Fibroblast of the conjunctiva (primary cell): ENCODE measurements at regions not wholly inside any gene's neighbourhood (a gene's known extent, or its start where the extent isn't known, plus 50 kb on each side); places are given as distances from the start of the nearest gene placed in this dataset.
"Not testable (repeated sequence)": the region's sequence is repeated elsewhere in the genome, so short reads cannot be mapped to it uniquely, and the experiment has no call there.

Source experiments
- DNase-seq: peaks from one replicate; pipeline ENCODE4 v3.0.0-alpha.2; 2010; ENCODE audit warnings: low read depth

DNA sequence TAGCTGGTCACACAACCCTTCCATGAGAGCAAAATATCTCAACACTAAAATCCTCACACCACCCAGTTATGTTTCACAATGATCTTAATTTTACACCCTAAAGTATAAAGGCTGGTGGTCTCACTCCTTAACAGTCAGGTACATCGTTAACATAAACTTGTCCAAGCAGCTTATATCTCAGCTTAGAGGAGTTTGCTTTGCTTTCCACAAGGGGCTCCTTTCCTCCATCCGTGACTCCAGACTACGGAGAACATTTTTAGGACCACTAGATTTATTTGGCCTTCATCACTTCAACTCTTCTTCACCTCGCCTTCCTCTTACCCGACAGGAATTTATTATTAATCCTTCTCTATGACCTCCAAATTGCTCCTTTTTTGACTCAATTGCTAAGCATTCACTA is 1014.1 kb upstream of the NUDT12 start:
- DNase-seq, result no peak

DNA sequence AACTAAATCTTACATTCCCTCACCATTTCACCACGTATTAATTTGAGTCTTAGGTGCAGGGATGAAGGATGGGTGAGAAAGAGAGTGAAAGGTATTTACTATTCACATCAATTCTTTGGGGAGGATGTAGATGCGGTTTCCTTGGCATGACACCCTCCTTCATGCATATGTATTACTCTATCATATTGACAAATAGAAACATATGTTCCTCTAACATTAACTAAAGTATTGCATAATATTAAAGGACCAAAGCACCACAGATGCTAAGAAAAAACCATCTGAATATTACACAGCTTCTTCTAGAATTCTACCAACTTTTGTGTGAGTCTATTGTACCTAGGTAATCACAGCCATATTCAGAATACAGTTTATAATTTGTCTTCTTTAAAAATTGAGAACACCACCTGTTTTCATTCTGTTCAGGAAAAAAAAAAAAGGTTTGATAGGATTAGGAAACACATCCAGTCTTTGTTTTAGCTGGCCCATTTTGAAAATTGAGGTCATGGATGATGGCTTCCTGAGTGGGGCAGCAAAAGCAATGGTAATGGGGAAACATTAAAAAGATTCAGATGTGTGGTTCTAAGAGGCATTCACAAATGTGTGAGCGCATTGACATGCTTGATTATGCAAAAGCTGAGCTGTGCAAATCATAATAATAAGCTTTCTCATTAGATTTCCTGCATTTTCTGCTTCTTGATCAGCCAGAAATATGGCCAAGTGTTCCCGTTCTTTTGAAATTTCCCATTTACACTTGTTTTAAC is 1011.5 kb upstream of the NUDT12 start:
- DNase-seq, result no peak

DNA sequence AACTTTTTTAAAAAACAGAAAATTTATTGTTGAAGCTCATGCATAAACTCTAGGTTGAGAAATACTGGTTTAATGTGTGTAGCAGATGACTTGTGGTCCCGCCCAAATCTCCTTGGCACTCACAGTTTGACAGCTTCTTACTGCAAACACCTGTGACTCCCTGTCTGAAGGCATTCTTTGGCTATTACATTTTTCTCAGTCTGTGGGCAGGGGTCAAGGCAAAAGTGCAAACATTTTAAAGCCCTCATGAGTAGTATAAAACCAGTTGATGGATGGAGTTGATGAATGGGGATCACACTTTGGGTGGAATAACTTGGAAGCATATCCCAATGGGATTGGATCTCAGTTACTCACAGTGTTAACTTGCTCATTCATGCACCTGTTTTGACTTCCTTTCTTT is 1007.0 kb upstream of the NUDT12 start:
- no peak for DNase-seq

DNA sequence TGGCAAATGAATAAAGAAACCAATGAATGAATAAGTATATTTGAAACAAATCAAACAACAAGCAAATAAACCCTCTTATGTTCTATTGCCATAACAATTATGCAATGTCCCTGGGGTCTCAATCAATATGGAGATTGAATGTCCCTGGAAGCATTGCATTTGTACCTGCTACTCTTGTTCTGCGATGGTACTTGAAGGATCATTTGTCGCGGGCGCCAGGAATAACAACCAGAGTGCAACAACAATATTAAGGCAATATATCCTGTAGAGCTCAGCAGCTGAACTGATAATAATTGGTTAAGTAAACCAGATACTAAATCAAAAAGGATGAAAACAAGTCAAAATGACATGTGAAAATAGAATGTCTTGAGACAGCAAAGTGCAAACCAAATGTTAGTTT is 1001.9 kb upstream of the NUDT12 start:
- no peak for DNase-seq

DNA sequence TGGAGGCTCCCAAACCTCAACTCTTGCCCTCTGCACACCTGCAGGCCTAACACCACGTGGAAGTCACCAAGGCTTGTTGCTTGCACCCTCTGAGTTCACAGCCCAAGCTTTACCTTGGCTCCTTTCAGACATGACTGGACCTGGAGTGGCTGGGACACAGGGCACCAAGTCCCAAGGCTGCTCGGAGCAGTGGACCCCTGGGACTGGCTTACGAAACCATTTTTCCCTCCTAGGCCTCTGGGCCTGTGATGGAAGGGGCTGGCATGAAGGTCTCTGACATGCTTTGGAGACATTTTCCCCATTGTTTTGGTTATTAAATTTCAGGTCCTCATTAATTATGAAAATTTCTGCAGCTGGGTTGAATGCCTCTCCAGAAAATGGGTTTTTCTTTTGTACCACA is 994.4 kb upstream of the NUDT12 start:
- DNase-seq, result no peak

DNA sequence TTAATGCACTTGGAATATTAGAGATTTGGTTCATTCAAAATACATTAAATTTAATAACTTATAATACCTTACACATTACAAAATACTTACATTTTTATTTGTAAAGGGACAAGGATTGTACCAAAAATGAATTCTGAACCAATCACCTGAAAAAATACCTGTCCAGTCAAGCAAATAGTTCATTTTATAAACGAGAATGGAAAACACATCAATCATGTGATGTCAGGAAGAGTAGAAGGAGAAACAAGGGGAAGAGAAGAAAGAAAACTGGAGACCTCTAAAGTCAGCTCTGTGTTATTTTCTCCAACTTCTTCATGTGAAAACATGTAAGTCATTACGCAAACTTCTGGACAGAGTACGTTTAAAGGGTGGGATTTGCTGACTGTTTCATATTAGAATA is 989.0 kb upstream of the NUDT12 start:
- no peak for DNase-seq

DNA sequence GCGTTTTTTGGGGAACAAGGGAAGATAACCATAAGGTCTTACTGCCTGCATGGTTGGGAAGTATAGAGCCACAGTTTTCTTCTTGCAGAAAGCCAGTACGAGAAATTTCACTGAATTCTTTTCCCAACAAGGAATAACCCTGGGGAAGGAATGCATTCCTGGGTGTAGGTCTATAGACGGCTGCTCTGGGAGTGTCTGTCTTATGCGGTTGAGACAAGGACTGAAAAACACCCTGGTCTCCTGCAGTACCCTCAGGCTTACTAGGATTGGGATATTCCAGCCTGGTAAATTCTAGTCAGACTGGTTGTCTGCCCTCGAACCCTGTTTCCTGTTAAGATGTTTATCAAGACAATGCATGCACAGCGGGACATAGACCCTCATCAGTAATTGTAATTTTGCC is 984.3 kb upstream of the NUDT12 start:
- not testable (repeated sequence) for DNase-seq

DNA sequence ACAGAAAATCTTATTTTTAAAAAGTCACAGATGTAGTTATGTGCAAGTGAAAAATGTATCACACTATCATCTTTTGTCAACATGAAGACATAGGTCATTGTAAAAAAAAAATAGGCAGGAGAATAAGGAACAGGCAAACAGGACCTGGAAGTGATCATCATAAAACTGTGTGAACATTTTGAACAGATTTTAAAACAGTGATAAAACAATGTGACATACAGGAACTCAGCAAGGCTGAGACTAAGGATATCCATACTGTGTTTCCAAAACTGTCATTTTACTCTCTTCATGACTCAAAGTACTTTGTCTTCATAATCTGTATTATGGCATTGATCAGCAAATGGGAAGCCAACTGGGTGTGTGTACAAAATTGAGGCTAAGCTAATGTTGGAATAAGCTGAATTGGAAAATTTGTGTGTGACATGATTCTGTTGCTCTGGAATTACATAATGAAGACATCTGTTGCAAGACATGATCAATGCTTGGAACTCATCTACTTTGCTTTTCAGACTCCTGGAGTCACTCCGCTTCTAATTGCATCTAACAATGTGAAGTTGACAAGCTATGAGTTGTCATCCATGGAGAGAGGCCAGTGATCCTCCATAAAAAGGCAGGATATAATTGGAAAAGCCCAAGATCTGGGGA is 978.7 kb upstream of the NUDT12 start:
- no peak for DNase-seq

DNA sequence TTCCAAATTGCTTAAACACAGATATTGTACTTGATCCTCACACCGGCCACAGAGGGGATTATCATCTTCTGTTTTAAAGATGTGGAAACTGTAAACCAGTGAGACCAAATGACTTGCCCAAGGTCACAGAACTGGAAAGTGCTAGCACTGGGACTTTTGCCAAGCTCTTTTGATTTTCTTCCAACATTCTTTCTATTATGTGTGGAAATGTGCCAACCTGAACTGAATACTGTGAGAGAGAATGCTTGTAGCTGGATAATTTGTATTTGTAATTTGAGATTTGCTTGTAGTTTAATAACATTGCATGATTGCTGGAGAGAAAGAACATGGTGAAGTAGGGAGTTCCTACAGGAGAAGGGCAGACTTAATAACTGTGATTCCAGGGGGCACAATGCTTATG is 977.9 kb upstream of the NUDT12 start:
- peak; percentile 77 for DNase-seq

DNA sequence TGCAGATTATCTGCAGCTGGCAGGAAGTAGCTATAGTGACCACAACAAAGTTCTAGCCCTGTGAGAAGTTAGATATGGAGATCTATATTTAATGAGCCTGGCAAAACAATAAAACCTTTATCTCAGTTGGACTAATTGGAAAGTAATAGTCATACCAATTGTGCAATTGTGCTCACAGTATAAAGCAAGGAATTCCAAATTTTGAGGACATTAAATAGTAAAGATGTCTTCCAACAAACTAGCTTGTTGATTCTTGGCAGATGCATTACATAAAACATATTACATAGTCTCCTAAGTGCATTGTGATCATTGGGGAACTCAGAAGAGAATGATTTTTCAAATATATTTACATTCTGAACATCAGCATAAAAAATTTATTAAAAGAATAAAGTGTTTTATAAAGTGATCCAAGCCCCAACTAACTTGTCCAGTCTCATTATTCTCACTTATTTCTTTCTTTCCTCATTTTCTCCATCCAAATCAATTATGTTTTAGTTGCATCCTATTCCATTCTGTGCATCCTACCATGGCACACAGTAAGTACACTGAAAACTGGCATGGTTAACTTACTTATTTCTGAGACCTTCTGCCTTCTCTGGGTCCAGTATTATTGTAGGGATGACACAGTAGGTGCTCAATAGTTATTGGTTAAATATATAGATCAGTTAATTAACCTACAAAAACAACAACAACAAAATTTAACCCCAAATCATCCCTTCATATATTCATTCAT is 977.2 kb upstream of the NUDT12 start:
- DNase-seq, result no peak

DNA sequence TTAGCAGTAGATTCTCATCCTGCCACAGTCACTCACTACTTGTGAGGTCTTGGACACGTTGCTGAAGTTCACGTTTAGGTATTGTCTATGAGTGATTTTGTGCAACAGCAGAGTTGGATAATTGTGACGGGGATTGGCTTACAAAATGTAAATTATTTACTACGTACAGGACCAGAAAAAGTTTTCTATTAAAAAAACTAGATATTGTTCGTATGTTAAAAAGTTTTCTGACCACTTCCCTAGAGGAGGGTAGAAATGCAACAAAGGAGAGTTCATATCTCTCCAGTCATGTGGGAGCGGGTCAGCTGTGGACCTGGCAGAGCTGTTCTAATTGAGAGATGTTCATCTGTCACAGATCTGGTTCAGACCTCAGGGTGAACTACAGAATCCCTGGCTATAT is 976.1 kb upstream of the NUDT12 start:
- DNase-seq, result no peak

DNA sequence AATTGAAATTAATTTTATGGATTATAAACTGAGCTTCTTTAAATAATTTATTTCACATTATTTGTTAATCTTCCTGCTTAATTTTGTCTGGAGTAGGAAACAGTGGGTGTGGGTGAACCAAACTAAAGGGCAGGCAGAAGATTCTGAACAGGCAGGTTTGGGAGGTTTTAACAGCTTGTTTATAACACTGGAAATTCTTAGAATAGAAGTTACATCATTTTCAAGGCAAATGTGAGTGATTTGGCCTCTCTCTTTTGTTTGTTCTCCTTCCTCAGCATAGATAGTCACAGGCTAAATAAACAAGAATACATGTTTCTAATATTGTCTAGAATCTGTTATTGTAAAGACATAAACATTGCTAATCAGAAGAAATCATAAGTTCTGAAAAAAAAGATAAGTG is 970.9 kb upstream of the NUDT12 start:
- DNase-seq, result no peak

DNA sequence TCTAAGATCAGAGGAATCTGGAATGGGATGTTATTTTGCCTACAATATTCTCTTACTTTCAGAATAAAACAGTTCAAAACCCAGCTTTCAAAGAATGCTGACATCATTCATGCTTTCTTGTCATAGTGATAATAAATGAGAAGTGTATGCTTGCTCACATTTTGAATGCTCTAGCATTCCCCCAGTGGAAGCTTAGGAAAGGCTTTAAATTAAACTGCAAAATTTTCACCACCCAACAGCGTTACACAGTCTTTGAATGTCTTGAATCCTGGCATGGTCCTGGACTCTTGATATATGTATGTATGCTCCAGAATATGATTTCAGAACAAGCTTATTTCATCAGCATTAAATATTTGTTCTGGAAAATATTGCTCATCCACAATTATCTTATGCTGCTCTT is 964.3 kb upstream of the NUDT12 start:
- no peak for DNase-seq

DNA sequence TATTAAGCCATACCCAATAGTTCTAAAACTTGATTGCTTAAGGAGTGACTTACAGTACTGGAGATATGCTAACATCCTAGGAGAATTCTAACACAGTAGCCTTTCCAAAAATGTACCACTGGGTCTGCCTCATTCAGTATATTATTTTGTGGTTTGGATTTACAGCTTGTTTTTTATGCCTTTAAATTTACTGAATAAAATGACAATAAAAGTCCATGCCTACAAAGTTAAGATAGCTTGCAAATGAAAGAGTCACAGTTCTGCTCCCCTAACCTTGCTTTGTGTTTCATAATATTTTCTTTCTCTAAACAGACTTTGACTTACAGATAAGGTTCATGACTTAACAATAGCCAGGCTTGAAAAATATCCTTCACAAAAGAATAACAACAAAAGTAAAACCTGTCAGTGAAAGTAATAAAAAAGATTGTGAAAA is 951.1 kb upstream of the NUDT12 start:
- no peak for DNase-seq

DNA sequence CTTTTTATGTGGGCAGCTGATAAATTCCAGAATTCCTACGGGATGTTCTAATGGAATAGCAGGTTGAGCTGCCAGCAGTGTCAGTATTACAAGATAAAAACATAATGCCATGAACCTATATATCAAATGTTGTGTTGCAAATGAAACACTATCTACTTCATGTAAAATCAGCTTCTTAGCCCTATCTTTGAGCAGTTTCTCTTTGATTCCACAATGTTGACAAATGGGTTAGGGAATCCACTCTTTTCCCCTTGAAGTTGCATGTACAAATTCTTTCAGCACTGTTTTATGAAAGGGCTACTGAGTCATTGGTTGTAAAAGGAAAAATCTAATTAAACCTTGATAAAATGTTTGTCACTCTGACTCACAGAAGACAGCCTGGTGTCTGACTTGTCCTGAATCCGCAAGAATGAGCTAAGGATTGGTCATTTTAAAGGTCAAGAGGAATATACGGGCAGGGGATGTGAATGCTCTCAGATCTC is 950.6 kb upstream of the NUDT12 start:
- DNase-seq, result peak; percentile 1

DNA sequence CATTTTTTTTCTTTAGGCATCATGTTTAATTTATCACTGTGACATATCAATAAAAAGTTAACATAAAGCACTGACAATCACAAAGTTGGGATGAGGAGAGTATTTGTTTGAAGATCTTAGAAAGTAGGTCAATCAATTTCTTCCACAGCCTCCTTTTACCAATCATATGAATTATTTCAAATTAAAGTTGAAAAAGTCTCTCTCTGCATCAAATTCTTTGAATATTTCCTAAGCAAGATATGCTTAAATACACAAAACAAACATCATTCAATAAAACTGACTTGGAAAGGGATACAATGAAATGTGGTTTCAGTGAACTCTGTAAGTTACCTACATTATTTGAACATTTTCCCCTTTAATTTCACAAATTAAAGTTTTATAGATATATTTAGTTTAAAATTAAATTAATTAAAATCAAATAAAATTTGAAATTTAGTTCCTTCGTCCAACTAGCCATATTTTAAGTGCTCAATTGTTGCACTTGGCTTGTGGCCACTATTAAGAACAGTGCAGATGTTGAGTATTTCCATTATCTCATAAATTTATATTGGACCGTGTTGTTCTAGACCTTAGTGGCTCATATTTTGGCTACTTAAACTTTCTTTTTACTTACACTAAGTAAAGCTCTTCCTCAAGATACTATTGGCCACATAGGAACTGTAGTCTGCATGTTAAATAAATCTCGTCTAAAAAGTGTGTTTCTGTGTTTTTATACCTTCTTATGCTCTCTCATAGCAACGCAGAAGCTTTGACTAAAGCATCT is 949.7 kb upstream of the NUDT12 start:
- DNase-seq, result no peak

DNA sequence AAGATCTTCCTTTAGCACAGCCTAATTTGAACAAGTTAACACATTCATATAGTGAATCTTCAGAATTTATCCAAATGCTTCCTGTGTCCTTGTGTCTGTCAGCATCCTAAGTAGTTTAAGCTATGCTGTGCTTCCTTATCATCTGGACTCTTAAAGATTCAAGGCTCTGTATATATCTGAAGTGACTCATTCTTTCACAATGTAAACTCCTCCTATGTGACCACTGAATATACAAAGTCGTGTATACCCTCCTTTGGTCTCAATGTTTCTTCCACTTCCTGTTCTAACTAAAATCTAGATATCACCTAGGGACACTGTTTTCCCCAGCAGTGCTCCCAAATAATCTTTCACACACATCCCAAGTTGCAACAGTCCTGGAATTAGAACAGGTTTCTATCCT is 935.7 kb upstream of the NUDT12 start:
- no peak for DNase-seq

DNA sequence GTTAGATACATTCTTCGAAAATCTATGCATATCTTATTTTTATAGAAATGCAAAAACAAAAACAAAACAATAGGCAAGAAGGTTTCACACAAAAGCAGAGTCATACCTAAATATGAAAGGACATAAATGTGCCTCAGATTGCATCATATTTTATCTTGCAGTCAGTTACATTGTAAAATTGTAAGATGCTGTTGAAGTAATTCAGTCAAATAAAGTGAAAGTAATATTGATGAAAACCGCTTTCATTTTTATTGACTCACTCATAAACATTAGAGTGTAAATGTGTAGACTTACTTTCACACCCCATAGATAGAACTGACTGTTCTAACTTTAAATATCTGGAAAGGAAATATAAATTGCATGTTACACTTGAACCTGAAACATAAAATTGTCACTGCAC is 931.5 kb upstream of the NUDT12 start:
- DNase-seq, result peak; percentile 4

DNA sequence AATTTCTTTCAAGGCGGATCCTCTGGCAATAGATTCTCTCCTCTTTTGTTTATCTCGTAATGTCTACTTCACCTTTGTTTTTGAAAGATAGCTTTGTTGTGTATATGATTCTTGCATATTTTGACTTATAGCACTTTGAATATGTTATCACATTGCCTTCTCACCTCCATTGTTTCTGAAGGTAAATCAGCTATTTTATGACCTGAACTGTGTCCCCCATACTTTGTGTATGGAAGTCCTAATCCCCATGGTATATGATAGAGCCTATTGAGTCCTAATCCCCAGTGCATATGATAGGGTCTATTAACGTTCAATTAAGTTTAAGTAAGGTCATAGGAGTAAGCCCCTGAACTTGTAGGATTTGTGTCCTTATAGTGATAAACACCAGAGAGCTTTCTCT is 910.2 kb upstream of the NUDT12 start:
- no peak for DNase-seq

DNA sequence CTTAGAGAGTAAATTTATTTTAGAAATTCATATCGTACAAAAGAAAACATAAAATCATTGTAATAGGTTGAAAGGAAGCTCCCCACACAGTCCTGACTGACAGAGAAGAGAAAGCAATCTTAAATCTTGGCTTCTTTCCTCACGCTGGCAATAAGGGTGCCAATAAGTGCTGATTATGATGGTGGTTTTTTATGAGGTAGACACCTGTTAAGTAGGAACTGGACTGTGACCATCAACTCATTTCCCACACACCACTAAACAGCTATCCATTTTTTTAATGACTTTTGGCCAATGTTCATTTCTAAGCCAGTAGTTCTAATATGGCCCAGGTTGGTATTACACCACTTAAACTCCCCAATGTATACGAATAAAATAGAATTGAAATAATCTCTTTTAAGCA is 893.5 kb upstream of the NUDT12 start:
- DNase-seq, result no peak

DNA sequence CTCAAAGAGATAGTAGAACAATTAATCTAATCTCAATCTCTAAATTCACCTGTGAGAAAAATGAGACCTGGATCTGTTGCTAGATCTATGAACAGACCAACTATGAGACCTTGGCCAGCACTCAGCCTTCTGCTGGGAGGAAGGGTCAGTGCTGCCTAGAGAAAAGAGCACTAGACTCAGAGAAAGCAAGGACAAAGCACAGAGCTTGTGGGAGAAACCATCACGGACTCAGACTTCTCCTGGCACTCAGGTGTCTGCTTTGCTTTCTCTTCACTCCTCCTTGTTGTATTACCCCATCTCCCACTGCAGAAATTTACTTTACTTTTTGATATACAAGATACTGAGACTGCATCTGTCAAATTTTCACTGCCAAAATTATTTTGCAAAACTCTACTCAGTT is 890.0 kb upstream of the NUDT12 start:
- DNase-seq, result no peak

DNA sequence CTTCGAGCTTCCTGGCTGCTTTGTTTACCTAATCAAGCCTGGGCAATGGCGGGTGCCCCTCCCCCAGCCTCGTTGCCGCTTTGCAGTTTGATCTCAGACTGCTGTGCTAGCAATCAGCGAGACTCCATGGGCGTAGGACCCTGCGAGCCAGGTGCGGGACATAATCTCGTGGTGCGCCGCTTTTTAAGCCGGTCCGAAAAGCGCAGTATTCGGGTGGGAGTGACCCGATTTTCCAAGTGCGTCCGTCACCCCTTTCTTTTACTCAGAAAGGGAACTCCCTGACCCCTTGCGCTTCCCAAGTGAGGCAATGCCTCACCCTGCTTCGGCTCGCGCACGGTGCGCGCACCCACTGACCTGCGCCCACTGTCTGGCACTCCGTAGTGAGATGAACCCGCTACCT is 889.3 kb upstream of the NUDT12 start:
- not testable (repeated sequence) for DNase-seq
